ENCODE measurements at regions not wholly inside any gene's neighbourhood (a gene's known extent, or its start where the extent isn't known, plus 50 kb on each side); places are given as distances from the start of the nearest gene placed in this dataset.

GRCh38 chr1:193767886-193768285 is 581.5 kb upstream of the B3GALT2 start:
- Histone ChIP-seq H3K9me3 (ENCODE audit: low read depth) (no peaks in the 10 kb centered on the region), H3K27me3 (no peaks in the 10 kb centered on the region), H4K20me1 (ENCODE audit: insufficient read depth, poor library complexity, severe bottlenecking) (no peaks in the 10 kb centered on the region), H3K4me2 (no peak overlapping the region), H3K9me2 (replicated peaks; ENCODE audit: insufficient read depth) (no peaks in the 10 kb centered on the region), H3K4me3 (no peak overlapping the region), H3K27ac (no peak overlapping the region), H3K79me2 (no peaks in the 10 kb centered on the region), H3K4me1 (ENCODE audit: insufficient read depth) (no peaks in the 10 kb centered on the region), H3K36me3 (replicated peaks; ENCODE audit: insufficient read depth, low read depth) (no peaks in the 10 kb centered on the region), H2AFZ (no peak overlapping the region)
- TF ChIP-seq EZH2 (IDR thresholded peaks at IDR 0.05; ENCODE audit: borderline replicate concordance) (no peak), CTCF (IDR thresholded peaks at IDR 0.05; ENCODE audit: poor library complexity) (no peak), EZH2phosphoT487 (IDR thresholded peaks at IDR 0.05; ENCODE audit: low read depth, severe bottlenecking, unreplicated experiment) (no peak)
- DNase-seq (ENCODE audit: low spot score), result no peak
- WGBS (ENCODE audit: low lambda C conversion rate, missing lambda C conversion rate), result 92% methylated on average over 6 of the region's 6 CpGs

GRCh38 chr1:193766329-193766728 is 579.9 kb upstream of the B3GALT2 start:
- Histone ChIP-seq H2AFZ (no peak overlapping the region), H3K4me1 (ENCODE audit: insufficient read depth) (no peaks in the 10 kb centered on the region), H4K20me1 (ENCODE audit: insufficient read depth, poor library complexity, severe bottlenecking) (no peaks in the 10 kb centered on the region), H3K79me2 (no peaks in the 10 kb centered on the region), H3K4me3 (no peak overlapping the region), H3K9me3 (ENCODE audit: low read depth) (no peaks in the 10 kb centered on the region), H3K27ac (no peak overlapping the region), H3K9me2 (replicated peaks; ENCODE audit: insufficient read depth) (no peaks in the 10 kb centered on the region), H3K27me3 (no peaks in the 10 kb centered on the region), H3K36me3 (replicated peaks; ENCODE audit: insufficient read depth, low read depth) (no peaks in the 10 kb centered on the region), H3K4me2 (no peak overlapping the region)
- TF ChIP-seq EZH2 (IDR thresholded peaks at IDR 0.05; ENCODE audit: borderline replicate concordance), result no peak
- TF ChIP-seq EZH2phosphoT487 (IDR thresholded peaks at IDR 0.05; ENCODE audit: low read depth, severe bottlenecking, unreplicated experiment), result no peak
- no peak for TF ChIP-seq CTCF (IDR thresholded peaks at IDR 0.05; ENCODE audit: poor library complexity)
- 84% methylated on average over 5 of the region's 5 CpGs for WGBS (ENCODE audit: low lambda C conversion rate, missing lambda C conversion rate)
- DNase-seq (ENCODE audit: low spot score), result no peak

- Histone ChIP-seq H3K27me3 (no peaks in the 10 kb centered on the region), H3K27ac (no peak overlapping the region), H3K4me3 (no peak overlapping the region), H3K4me1 (ENCODE audit: insufficient read depth) (no peaks in the 10 kb centered on the region), H2AFZ (no peak overlapping the region), H3K36me3 (replicated peaks; ENCODE audit: insufficient read depth, low read depth) (no peaks in the 10 kb centered on the region), H3K79me2 (no peaks in the 10 kb centered on the region), H3K9me2 (replicated peaks; ENCODE audit: insufficient read depth) (no peaks in the 10 kb centered on the region), H3K9me3 (ENCODE audit: low read depth) (no peaks in the 10 kb centered on the region), H3K4me2 (no peak overlapping the region), H4K20me1 (ENCODE audit: insufficient read depth, poor library complexity, severe bottlenecking) (no peaks in the 10 kb centered on the region)
- DNase-seq (ENCODE audit: low spot score), result no peak
- TF ChIP-seq CTCF (IDR thresholded peaks at IDR 0.05; ENCODE audit: poor library complexity) (no peak), EZH2phosphoT487 (IDR thresholded peaks at IDR 0.05; ENCODE audit: low read depth, severe bottlenecking, unreplicated experiment) (no peak), EZH2 (IDR thresholded peaks at IDR 0.05; ENCODE audit: borderline replicate concordance) (no peak)
- 90% methylated on average over 3 of the region's 3 CpGs for WGBS (ENCODE audit: low lambda C conversion rate, missing lambda C conversion rate)
These were observed 576.9 kb upstream of the B3GALT2 start for GRCh38 chr1:193763266-193763665.

GRCh38 chr1:193762236-193762635 is 575.8 kb upstream of the B3GALT2 start:
- H3K9me2 ChIP-seq (replicated peaks; ENCODE audit: insufficient read depth), result no peaks in the 10 kb centered on the region
- no peak overlapping the region for H3K4me2 ChIP-seq
- no peaks in the 10 kb centered on the region for H3K27me3 ChIP-seq
- no peaks in the 10 kb centered on the region for H3K9me3 ChIP-seq (ENCODE audit: low read depth)
- no peak overlapping the region for H2AFZ ChIP-seq
- TF ChIP-seq EZH2 (IDR thresholded peaks at IDR 0.05; ENCODE audit: borderline replicate concordance), result no peak
- whole genome bisulfite sequencing (ENCODE audit: low lambda C conversion rate, missing lambda C conversion rate), result 89% methylated on average over 4 of the region's 4 CpGs
- H4K20me1 ChIP-seq (ENCODE audit: insufficient read depth, poor library complexity, severe bottlenecking), result no peaks in the 10 kb centered on the region
- H3K4me1 ChIP-seq (ENCODE audit: insufficient read depth), result no peaks in the 10 kb centered on the region
- no peak overlapping the region for H3K4me3 ChIP-seq
- no peak for DNase-seq (ENCODE audit: low spot score)
- H3K79me2 ChIP-seq, result no peaks in the 10 kb centered on the region
- H3K36me3 ChIP-seq (replicated peaks; ENCODE audit: insufficient read depth, low read depth), result no peaks in the 10 kb centered on the region
- H3K27ac ChIP-seq, result no peak overlapping the region
